ENCODE measurements at regions not wholly inside any gene's neighbourhood (a gene's known extent, or its start where the extent isn't known, plus 50 kb on each side); places are given as distances from the start of the nearest gene placed in this dataset.
"Not testable (repeated sequence)": the region's sequence is repeated elsewhere in the genome, so short reads cannot be mapped to it uniquely, and the experiment has no call there.

DNA sequence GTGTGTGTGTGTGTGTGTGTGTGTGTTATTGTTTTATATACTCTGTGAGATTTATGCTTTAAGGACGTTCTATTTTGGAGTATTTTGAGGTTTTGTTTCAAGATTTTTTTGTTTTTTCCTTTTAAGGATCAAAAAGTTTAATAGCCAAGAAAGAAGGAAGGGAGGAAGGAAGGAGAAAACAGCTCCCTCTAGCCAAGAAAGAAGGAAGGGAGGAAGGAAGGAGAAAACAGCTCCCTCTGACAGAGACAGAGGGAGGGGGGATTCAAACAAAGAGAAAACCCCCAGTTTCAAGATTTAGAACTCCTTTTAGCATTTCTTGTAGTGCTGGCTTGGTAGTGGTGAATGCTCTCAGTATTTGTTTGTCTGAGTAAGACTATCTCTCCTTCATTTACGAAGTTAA lies 731.8 kb downstream of the ANKRD7 start:
- TF ChIP-seq, protein P1, sequence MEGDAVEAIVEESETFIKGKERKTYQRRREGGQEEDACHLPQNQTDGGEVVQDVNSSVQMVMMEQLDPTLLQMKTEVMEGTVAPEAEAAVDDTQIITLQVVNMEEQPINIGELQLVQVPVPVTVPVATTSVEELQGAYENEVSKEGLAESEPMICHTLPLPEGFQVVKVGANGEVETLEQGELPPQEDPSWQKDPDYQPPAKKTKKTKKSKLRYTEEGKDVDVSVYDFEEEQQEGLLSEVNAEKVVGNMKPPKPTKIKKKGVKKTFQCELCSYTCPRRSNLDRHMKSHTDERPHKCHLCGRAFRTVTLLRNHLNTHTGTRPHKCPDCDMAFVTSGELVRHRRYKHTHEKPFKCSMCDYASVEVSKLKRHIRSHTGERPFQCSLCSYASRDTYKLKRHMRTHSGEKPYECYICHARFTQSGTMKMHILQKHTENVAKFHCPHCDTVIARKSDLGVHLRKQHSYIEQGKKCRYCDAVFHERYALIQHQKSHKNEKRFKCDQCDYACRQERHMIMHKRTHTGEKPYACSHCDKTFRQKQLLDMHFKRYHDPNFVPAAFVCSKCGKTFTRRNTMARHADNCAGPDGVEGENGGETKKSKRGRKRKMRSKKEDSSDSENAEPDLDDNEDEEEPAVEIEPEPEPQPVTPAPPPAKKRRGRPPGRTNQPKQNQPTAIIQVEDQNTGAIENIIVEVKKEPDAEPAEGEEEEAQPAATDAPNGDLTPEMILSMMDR (IDR thresholded peaks at IDR 0.05; ENCODE audit: low read depth, low read length, missing input control): not testable (repeated sequence)
- not testable (repeated sequence) for TF ChIP-seq TAF1 (conservative IDR thresholded peaks at IDR 0.05); MAX (IDR thresholded peaks at IDR 0.05); SP1 (IDR thresholded peaks at IDR 0.05); RAD21 (IDR thresholded peaks at IDR 0.05); EGR1 (IDR thresholded peaks at IDR 0.05; ENCODE audit: low read depth in 2 of 2); GABPA (IDR thresholded peaks at IDR 0.05 in 1 of 2, conservative IDR thresholded peaks at IDR 0.05 in 1 of 2); FOXA1 (IDR thresholded peaks at IDR 0.05); JUND (IDR thresholded peaks at IDR 0.05); RXRA (IDR thresholded peaks at IDR 0.05); YY1 (IDR thresholded peaks at IDR 0.05)
- TF ChIP-seq, protein P2, sequence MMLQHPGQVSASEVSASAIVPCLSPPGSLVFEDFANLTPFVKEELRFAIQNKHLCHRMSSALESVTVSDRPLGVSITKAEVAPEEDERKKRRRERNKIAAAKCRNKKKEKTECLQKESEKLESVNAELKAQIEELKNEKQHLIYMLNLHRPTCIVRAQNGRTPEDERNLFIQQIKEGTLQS (IDR thresholded peaks at IDR 0.05): not testable (repeated sequence)
- TF ChIP-seq, protein P3, sequence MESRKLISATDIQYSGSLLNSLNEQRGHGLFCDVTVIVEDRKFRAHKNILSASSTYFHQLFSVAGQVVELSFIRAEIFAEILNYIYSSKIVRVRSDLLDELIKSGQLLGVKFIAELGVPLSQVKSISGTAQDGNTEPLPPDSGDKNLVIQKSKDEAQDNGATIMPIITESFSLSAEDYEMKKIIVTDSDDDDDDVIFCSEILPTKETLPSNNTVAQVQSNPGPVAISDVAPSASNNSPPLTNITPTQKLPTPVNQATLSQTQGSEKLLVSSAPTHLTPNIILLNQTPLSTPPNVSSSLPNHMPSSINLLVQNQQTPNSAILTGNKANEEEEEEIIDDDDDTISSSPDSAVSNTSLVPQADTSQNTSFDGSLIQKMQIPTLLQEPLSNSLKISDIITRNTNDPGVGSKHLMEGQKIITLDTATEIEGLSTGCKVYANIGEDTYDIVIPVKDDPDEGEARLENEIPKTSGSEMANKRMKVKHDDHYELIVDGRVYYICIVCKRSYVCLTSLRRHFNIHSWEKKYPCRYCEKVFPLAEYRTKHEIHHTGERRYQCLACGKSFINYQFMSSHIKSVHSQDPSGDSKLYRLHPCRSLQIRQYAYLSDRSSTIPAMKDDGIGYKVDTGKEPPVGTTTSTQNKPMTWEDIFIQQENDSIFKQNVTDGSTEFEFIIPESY (IDR thresholded peaks at IDR 0.05): not testable (repeated sequence)

Measured in liver (tissue), 3 donors.